Transverse colon (tissue), 3 donors: ENCODE measurements at regions not wholly inside any gene's neighbourhood (a gene's known extent, or its start where the extent isn't known, plus 50 kb on each side); places are given as distances from the start of the nearest gene placed in this dataset.

ENCODE experiments used
- CTCF ChIP-seq, 5 experiments: fragments of 200-600 bp in 3 of 5; fragments of 450-650 bp in 2 of 5; sonication (generic) in 3 of 5; IDR thresholded peaks; 1 replicate in 2 of 5; 2 replicates in 3 of 5; pipeline ENCODE4 v1.5.1; 2016 to 2017; ENCODE audit warnings: antibody characterized with exemption in 5 of 5, inconsistent platforms in 3 of 5, mild to moderate bottlenecking in 2 of 5, moderate library complexity in 1 of 5
- POLR2A ChIP-seq: fragments of 450-650 bp; IDR thresholded peaks from one replicate; pipeline ENCODE4 v1.6.1; 2016; ENCODE audit warnings: antibody characterized with exemption, mild to moderate bottlenecking, moderate library complexity

DNA sequence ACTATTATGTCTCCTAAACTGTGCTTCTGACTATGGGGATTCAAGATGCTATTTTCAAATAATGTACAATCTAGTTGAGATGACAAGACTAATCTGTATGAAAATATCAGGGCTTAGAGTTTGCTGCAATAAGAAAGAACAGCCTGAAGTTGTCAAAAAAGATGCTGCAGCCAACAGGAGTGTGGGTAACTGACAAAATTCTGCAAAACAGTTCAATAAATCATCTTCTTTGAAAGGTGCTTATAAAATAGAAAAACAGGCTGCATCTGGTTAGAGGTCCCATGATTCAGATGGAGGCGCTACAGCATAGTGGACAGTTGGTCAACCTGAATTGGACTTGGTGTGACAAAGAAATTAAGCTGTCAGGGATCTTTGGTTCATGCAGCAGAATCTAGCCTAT lies 511.0 kb downstream of the XPNPEP1 start:
- TF ChIP-seq CTCF (IDR thresholded peaks at IDR 0.05) (no peak), POLR2A (no peak)
